RWPE1 (cell line): ENCODE measurements at regions not wholly inside any gene's neighbourhood (a gene's known extent, or its start where the extent isn't known, plus 50 kb on each side); places are given as distances from the start of the nearest gene placed in this dataset.

ENCODE experiments used
- CTCF ChIA-PET: fragments of 350-600 bp; sonication (Branson Sonifier 250); formaldehyde crosslinking; extraction: SDS; loops from one replicate; lab custom pipeline; 2021; lab: Yijun Ruan, JAX
- POLR2A ChIA-PET: fragments of 400-600 bp; formaldehyde crosslinking; extraction: SDS; loops from one replicate; lab custom pipeline; 2020; ENCODE audit warnings: antibody characterized with exemption; ENCODE audit not compliant: low non-redundant PET; lab: Yijun Ruan, JAX
- DNase-seq: peaks from one replicate; pipeline ENCODE4 v3.0.0; 2012; ENCODE audit warnings: low spot score
- H3K27ac ChIP-seq: fragments of 450-650 bp; 2 replicates; pipeline ENCODE4 v1.5.1; 2017
- CTCF ChIP-seq: fragments of 450-650 bp; conservative IDR thresholded peaks from 2 replicates; pipeline ENCODE4 v1.5.1; 2017; ENCODE audit warnings: low read depth, mild to moderate bottlenecking

DNA sequence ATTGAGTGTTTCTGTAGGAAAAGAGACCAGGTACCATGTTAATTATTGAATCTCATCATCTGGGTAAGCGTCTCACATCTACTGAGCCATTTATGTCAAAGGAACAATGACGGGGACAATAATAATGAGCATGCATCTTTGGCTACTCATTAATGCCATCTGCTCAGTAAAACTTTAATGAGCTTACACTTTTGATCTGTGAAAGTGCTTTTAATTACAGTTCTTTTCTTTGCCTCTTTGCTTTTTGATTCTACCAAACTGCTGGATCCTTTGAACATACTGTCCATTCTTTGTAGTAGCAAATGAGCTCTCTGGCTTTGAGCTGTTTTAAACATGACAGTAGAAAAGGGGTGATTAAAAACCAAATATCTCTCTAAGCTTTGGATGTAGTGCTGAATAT lies 181.2 kb upstream of the IVNS1ABP start:
- CTCF ChIA-PET: no interaction called here
- TF ChIP-seq CTCF: no peak
- POLR2A ChIA-PET: no interaction called here
- H3K27ac ChIP-seq: no peak overlapping the region
- DNase-seq: no peak

DNA sequence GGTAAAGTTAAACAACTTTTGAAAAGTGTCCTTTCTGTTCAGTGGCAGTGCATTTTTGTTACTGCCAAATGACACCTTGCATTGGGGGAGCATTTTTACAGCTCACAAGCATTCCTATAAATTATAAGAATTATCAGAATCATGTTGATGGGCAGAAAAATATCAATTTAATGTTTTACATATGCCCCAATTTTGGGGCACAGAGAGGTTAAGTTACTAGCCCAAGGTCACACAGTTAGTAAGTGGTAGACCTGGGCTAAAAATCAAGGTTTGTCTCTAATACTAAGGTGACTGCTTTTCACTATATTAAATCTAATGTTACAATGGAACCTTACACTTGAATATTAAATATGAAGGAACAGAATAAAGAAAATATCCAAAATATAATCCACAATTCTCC lies 180.1 kb upstream of the IVNS1ABP start:
- no peak for DNase-seq
- POLR2A ChIA-PET: no interaction called here
- H3K27ac ChIP-seq: no peak overlapping the region
- no peak for TF ChIP-seq CTCF
- CTCF ChIA-PET: no interaction called here

- CTCF ChIA-PET: no interaction called here
- DNase-seq: no peak
- TF ChIP-seq CTCF: no peak
- no peak overlapping the region for H3K27ac ChIP-seq
- POLR2A ChIA-PET: no interaction called here
Measured at GRCh38 chr1:185495898-185496297, 178.9 kb upstream of the IVNS1ABP start.

- CTCF ChIA-PET: interaction anchor here (0.6 kb wide), 1 partner anchor 338 kb away, joined by 3 read pairs; no protein-coding TSS in a partner anchor
- TF ChIP-seq CTCF: no peak
- DNase-seq: no peak
- POLR2A ChIA-PET: no interaction called here
- H3K27ac ChIP-seq: no peak overlapping the region
Measured at GRCh38 chr1:185495007-185495406, 178.0 kb upstream of the IVNS1ABP start.

- ChIA-PET CTCF (interaction anchor here (0.5 kb wide), 1 partner anchor 9 kb away, joined by 3 read pairs; no protein-coding TSS in a partner anchor), POLR2A (no interaction called here)
- H3K27ac ChIP-seq: no peak overlapping the region
- DNase-seq: no peak
- TF ChIP-seq CTCF: no peak
Measured at GRCh38 chr1:185492089-185492825, 175.2 kb upstream of the IVNS1ABP start.

DNA sequence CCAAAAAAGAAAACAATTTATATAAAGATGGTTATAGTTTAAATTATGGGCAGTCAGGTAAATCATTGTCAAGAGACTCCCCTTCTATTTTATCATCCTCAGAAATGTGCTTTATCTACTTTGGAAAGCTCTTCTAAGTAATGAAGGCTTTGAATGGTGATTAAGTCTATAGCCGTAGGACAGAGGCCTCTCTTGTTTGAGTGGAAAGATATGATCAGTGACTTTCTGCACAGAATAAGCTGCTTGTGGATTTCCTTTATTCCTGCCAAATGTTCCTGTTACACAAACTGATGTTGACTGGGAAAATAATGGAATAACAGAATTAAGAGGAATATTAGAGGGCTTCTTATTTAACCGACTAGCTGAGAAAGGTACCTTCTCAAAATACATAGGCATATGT lies 174.6 kb upstream of the IVNS1ABP start:
- DNase-seq: no peak
- ChIA-PET POLR2A (no interaction called here), CTCF (interaction anchor here (0.5 kb wide), 1 partner anchor 8 kb away, joined by 3 read pairs; no protein-coding TSS in a partner anchor)
- no peak overlapping the region for H3K27ac ChIP-seq
- no peak for TF ChIP-seq CTCF
